ENCODE measurements at regions not wholly inside any gene's neighbourhood (a gene's known extent, or its start where the extent isn't known, plus 50 kb on each side); places are given as distances from the start of the nearest gene placed in this dataset.

- no peak for DNase-seq (ENCODE audit: low read depth in 2 of 2)
Measured at GRCh38 chr2:57567245-57567644, 479.4 kb upstream of the VRK2 start.

DNA sequence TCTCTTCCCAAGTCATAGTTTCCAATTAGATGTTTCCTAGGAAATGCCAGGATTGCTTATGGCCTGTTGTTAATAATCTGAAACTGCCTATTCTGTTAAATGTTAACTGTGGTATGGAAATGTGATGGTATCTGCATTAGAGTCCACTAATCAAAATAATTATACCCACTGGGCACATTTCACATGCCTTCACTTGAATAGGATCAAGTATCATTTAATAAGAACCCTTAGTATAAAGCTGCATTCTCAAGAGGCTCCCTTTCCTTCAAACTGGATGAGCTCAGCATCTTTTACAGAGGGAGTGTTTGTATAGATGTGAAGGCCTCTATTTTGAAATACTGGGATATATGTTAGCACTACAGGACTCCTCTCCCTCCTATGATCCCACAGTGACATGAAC, 477.2 kb upstream of the VRK2 start:
- no peak for DNase-seq (ENCODE audit: low read depth in 2 of 2)

- no peak for DNase-seq (ENCODE audit: low read depth in 2 of 2)
Measured at GRCh38 chr2:57570961-57571360, 475.6 kb upstream of the VRK2 start.

DNA sequence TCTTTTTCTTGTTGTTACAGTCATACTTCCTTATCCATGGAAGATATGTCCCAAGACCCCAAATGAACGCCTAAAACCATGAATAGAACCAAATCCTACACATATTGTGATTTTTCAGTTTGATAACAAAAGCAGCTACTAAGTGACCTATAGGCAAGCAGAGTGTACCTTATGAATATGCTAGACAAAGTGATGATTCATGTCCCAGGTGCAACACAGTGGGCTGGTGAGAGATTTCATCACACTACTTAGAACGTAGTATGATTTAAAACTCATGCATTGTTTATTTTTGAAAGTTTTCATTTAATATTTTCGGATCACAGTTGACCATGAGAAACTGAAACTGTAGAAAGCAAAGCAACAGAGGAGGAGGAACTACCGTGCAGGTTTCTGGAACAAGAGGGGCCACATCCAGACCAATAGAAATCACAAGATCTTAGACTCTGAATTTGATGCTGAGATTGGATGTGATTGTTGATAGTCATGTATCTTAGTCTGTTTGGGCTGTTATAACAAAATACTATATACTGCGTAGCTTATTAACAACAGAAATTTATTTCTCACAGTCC, 470.8 kb upstream of the VRK2 start:
- no peak for DNase-seq (ENCODE audit: low read depth in 2 of 2)

GRCh38 chr2:57576983-57577382, 469.6 kb upstream of the VRK2 start:
- DNase-seq (ENCODE audit: low read depth in 2 of 2): no peak

- no peak for DNase-seq (ENCODE audit: low read depth in 2 of 2)
Measured at GRCh38 chr2:57597940-57598339, 448.7 kb upstream of the VRK2 start.

- no peak for DNase-seq (ENCODE audit: low read depth in 2 of 2)
Measured at GRCh38 chr2:57598551-57598950, 448.1 kb upstream of the VRK2 start.

GRCh38 chr2:57602733-57603132, 443.9 kb upstream of the VRK2 start:
- no peak for DNase-seq (ENCODE audit: low read depth in 2 of 2)

- DNase-seq (ENCODE audit: low read depth in 2 of 2): no peak
Measured at GRCh38 chr2:57614988-57615387, 431.6 kb upstream of the VRK2 start.

DNA sequence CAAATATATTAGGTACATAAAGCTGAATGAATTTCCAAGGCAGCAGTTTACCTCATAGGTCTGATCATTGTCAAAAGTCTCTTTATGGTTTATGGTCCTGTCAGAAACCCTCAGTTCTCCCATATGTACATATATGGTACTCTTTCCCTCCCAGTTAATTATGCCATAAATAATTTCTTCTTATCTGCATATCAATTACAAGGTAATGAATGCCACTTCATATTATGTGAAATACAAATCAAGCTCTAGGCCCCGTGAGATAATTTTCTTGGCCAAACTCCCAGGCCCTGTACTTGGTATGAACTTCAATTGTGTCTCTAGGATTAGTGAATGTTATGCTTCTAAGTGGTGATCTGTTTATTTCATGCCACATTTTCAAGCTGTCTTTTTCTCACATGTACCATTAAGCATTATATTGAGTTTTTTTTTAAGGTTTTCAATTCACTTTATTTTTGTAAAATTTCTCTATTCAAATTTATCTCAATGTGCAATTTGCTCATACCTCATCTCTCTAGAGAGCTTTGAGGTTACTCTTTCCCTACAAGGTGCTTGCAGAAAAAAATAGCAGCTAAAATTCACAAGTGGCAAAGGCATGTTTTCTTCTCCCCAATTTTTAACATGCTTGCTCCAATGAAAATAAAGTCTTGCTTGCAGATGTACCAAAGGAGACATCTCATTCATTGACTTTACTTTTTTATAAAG, 430.6 kb upstream of the VRK2 start:
- DNase-seq (ENCODE audit: low read depth in 2 of 2): no peak

DNA sequence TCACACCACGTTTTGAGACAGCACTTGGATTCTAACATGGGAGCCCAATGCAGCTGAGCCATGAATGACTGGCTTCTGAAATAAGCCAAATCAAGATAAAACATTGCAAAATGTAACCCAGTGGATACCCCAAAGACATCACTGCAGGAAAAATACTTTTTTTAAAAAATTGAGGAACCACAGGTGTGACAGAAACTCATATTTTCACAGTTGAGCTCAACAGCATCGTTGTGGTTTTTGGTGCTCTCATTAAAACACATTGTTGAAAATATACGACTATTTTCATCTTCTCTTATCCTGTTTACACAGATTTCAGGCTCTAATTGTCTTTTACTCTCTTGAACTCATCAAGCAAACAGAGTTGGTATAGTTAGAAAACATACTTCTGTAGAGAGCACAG, 429.3 kb upstream of the VRK2 start:
- DNase-seq (ENCODE audit: low read depth in 2 of 2): no peak

DNA sequence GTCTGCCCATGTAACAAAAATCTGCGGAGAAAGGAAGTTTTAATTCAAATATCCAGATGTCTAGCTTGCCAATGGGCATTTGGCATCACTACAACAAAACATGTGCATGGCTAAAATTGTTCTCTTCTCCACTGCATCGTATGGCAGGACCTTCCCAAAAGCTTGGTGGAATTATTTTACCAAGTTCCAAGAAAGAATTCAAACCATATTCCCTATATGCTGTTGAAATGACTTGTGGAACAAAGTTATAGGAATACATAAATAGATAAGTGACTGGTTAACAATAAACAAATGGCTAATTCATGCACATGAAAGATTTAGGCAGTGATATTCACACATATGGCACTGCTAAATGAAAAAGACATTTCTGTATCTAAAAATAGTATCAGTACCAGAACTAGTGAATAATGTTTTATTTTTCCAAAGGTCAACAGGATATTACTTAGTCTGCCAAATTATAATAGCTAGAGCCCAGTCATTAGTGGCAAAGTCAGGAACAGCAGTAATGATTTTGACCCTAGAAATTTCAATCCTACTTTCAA, 425.4 kb upstream of the VRK2 start:
- no peak for DNase-seq (ENCODE audit: low read depth in 2 of 2)

DNA sequence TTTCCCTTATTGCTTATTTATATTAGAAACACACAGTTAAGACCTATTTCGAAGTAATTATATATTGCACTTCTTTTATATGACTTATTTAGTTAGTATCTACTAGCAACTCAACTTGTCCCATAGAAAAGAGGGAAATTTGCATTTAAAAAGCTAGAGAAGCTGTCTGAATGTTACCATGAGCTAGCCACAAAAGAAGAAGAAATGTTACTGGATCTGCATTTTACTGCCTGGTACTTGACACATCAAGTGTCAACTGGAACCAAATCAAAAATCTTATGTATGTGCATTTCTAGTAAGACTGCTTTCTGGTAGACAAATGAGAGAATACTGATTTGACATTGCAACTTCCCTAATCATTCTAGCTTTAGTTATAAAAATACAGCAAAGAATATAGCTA, 424.6 kb upstream of the VRK2 start:
- no peak for DNase-seq (ENCODE audit: low read depth in 2 of 2)

GRCh38 chr2:57656198-57656597, 390.4 kb upstream of the VRK2 start:
- DNase-seq (ENCODE audit: low read depth in 2 of 2): no peak

DNA sequence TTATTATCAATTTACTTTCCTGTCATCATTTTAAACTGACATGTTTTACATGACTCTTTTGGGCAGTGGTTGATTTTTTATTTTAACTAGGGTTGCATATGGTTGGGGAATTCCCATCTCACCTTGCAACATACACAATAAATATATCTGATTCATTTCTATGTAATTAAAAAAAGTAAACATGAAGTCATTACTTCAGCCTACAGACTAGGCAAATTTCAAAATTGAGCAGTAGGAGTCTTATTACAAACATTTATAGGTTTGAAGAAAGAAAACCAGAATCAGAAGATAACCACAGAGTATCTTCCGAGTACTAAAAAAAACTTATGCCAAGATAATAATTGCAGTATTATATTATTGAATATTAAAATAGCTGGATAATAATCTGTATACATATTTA, 377.0 kb upstream of the VRK2 start:
- no peak for DNase-seq (ENCODE audit: low read depth in 2 of 2)

GRCh38 chr2:57674025-57674424, 372.6 kb upstream of the VRK2 start:
- no peak for DNase-seq (ENCODE audit: low read depth in 2 of 2)

GRCh38 chr2:57674743-57675142, 371.9 kb upstream of the VRK2 start:
- no peak for DNase-seq (ENCODE audit: low read depth in 2 of 2)

- DNase-seq (ENCODE audit: low read depth in 2 of 2): no peak
Measured at GRCh38 chr2:57677296-57677695, 369.3 kb upstream of the VRK2 start.

DNA sequence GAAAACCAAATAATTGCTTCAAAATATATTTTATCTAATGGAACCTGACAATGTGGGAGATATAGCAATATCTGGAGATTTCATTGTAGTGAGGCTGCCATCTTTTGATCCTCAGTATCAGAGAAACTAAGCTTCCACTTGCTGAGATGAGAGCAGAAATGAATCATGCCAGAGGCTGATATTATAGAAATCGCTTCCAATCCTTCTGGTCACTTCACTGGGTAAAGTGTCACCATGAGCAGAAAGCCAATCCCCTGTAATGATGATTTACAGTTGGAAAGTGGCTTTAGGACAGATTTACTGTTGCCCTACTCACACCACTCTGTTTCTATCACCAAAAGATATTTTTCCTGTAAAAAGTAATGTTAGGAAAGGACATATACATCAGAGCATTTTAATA, 365.0 kb upstream of the VRK2 start:
- DNase-seq (ENCODE audit: low read depth in 2 of 2): no peak

GRCh38 chr2:57685032-57685431, 361.6 kb upstream of the VRK2 start:
- no peak for DNase-seq (ENCODE audit: low read depth in 2 of 2)

DNA sequence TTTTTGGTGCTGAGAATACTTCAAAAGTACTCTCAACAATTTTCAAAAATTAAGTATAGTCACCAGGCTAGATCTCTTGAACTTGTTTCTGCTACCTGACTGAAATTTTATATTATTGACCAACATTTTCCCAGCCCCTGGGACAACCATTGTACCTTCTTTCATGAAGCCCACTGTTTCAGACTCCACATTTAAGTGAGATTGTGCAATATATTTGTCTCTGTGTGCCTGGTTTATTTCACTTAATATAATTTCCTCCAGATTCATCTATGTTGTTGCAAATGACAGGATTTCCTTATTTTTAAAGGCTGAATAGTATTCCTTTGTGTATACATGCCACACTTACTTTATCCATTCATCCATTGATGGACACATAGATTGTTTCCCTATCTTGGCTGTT, 354.2 kb upstream of the VRK2 start:
- DNase-seq (ENCODE audit: low read depth in 2 of 2): no peak

DNA sequence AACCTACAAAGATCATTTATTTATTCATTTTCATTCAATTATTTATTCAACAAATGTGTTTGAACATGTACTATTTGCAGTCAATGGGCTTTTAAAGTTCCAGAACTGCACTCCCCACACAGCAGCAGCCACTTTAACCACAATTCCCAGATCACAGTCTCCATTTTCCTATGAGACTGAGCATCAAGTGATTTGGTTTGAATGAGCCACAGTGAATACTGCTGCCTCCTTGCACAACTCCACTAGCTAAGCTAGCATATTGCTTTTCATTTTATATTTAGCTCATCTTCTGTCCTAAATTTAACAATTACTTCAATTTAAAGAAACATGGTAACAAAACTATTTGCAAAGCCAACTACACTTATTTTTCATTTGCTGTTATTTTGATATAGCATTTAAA, 353.4 kb upstream of the VRK2 start:
- DNase-seq (ENCODE audit: low read depth in 2 of 2): no peak

- DNase-seq (ENCODE audit: low read depth in 2 of 2): no peak
Measured at GRCh38 chr2:57693965-57694364, 352.6 kb upstream of the VRK2 start.

DNA sequence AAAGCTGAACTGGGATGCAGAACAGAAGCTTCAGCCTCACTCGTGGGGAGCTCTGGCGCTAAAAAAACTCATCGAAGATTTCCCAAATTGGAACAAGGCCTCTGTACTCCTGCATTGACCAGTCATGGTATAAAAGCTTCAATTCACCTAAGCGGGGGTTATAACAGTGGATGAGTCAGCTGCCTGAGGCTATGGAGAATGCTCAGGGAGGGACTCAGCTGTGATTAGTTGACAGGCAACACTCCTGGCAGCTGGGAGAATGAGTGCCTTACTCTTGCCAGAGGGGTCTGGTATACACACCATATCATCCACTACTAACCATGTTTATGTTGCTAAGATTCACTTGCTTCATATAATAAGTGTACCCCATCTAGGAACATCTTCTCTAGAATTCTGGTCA, 350.6 kb upstream of the VRK2 start:
- DNase-seq (ENCODE audit: low read depth in 2 of 2): no peak

Data from stimulated activated CD8-positive, alpha-beta memory T cell treated with anti-CD3 and anti-CD28 coated beads, Interleukin-7, amount 100 ng/mL, for 4 hours (primary cell).